T-cell (primary cell): ENCODE measurements at regions not wholly inside any gene's neighbourhood (a gene's known extent, or its start where the extent isn't known, plus 50 kb on each side); places are given as distances from the start of the nearest gene placed in this dataset.
"Not testable (repeated sequence)": the region's sequence is repeated elsewhere in the genome, so short reads cannot be mapped to it uniquely, and the experiment has no call there.

ENCODE experiments used
- ATAC-seq, 4 experiments: fragments of 200-7000 bp in 3 of 4; fragments of 150-1000 bp in 1 of 4; cut with Tn5 transposase; replicated peaks in 1 of 4; 1 replicate in 3 of 4; 2 replicates in 1 of 4; pipeline ENCODE4 v1.10.0; 2021; ENCODE audit warnings: moderate library complexity in 3 of 4, mild to moderate bottlenecking in 2 of 4, moderate number of reproducible peaks in 1 of 4
- CTCF ChIA-PET, 2 donors: fragments of 300-600 bp; sonication (Branson Sonifier 250); formaldehyde crosslinking; loops; one replicate each; lab custom pipeline; 2022; ENCODE audit warnings: antibody characterized with exemption in 2 of 2; lab: Charles Lee
- POLR2A ChIA-PET, 2 donors: fragments of 300-600 bp; sonication (Branson Sonifier 250); formaldehyde crosslinking; loops; one replicate each; lab custom pipeline; 2022; ENCODE audit warnings: antibody characterized with exemption in 2 of 2; lab: Charles Lee
- DNase-seq, 35 experiments: peaks; one replicate each; pipeline versions ENCODE4 v3.0.0 to v3.0.0-alpha.2; 2013 to 2023
- H3K27ac ChIP-seq: one replicate; pipeline ENCODE4 v1.5.1; 2013; ENCODE audit warnings: low read length
- H3K27me3 ChIP-seq, 2 experiments: replicated peaks in 1 of 2; 1 replicate in 1 of 2; 2 replicates in 1 of 2; pipeline versions ENCODE4 v1.6.1 to v1.7.0; 2013; ENCODE audit warnings: low read length in 1 of 2, mixed read lengths in 1 of 2; ENCODE audit not compliant: control insufficient read depth in 2 of 2, insufficient read depth in 2 of 2; ENCODE audit errors: extremely low read depth in 1 of 2
- H3K36me3 ChIP-seq, 2 donors: 1 replicate in 1 of 2; 2 replicates in 1 of 2; pipeline versions ENCODE4 v1.6.1 to v1.7.0; 2013; ENCODE audit warnings: low read length in 1 of 2; ENCODE audit not compliant: control insufficient read depth in 2 of 2, insufficient read depth in 1 of 2; ENCODE audit errors: extremely low read depth in 1 of 2
- H3K4me1 ChIP-seq, 2 experiments: 1 replicate in 1 of 2; 2 replicates in 1 of 2; pipeline versions ENCODE4 v1.6.1 to v1.7.0; 2013; ENCODE audit warnings: low read length in 2 of 2, mixed read lengths in 1 of 2; ENCODE audit not compliant: insufficient read depth in 2 of 2, control insufficient read depth in 1 of 2; ENCODE audit errors: extremely low read depth in 1 of 2
- H3K4me3 ChIP-seq, 2 donors: 1 replicate in 1 of 2; 2 replicates in 1 of 2; pipeline versions ENCODE4 v1.5.1 to v1.7.0; 2013; ENCODE audit warnings: mild to moderate bottlenecking in 2 of 2, low read length in 1 of 2, moderate library complexity in 1 of 2; ENCODE audit not compliant: control insufficient read depth in 1 of 2; ENCODE audit errors: extremely low read depth in 1 of 2
- H3K9me3 ChIP-seq: 2 replicates; pipeline ENCODE4 v1.7.0; 2013
- H3K27ac Mint-ChIP-seq, 2 donors: one replicate each; pipeline ENCODE4 v1.8.0; 2020 to 2021; ENCODE audit warnings: mild to moderate bottlenecking in 2 of 2, mixed read lengths in 2 of 2
- H3K27me3 Mint-ChIP-seq, 2 donors: one replicate each; pipeline ENCODE4 v1.8.0; 2021 to 2022; ENCODE audit warnings: mixed read lengths in 2 of 2
- H3K36me3 Mint-ChIP-seq: one replicate; pipeline ENCODE4 v1.8.0; 2021; ENCODE audit warnings: mixed read lengths
- H3K4me1 Mint-ChIP-seq, 3 donors: one replicate each; pipeline ENCODE4 v1.8.0; 2020 to 2022; ENCODE audit warnings: mixed read lengths in 3 of 3, mild to moderate bottlenecking in 1 of 3
- H3K4me3 Mint-ChIP-seq, 3 donors: one replicate each; pipeline ENCODE4 v1.8.0; 2020 to 2022; ENCODE audit warnings: mild to moderate bottlenecking in 3 of 3, mixed read lengths in 3 of 3, moderate library complexity in 3 of 3
- H3K9me3 Mint-ChIP-seq, 3 donors: one replicate each; pipeline ENCODE4 v1.8.0; 2020 to 2022; ENCODE audit warnings: mixed read lengths in 3 of 3
- WGBS: methylation state at CpG from one replicate; pipeline ENCODE4 v1.1.5; 2013; ENCODE audit warnings: missing lambda C conversion rate; ENCODE audit not compliant: insufficient coverage; 5-methylcytosine and 5-hydroxymethylcytosine counted together

- H3K9me3 Mint-ChIP-seq, H3K36me3 ChIP-seq, H3K9me3 ChIP-seq, H3K27ac ChIP-seq, H3K4me1 Mint-ChIP-seq, H3K27me3 ChIP-seq, POLR2A ChIA-PET, H3K4me3 Mint-ChIP-seq, CTCF ChIA-PET, H3K4me3 ChIP-seq, H3K36me3 Mint-ChIP-seq, H3K4me1 ChIP-seq, DNase-seq, ATAC-seq, H3K27ac Mint-ChIP-seq: not testable (repeated sequence)
- WGBS, result no CpG with 5 or more reads among the region's 2 CpGs
- H3K27me3 Mint-ChIP-seq, result peaks cover 12 to 13% of the 10 kb centered on the region in 2 donors
These were observed 1122.5 kb downstream of the TMEM121 start for GRCh38 chr14:106648874-106649273.

GRCh38 chr14:106651016-106651415 is 1124.6 kb downstream of the TMEM121 start:
- Mint-ChIP-seq H3K4me1 (peaks cover 0 to 2% (median under 1%) of the 10 kb centered on the region in 3 donors), H3K27ac (no peak overlapping the region), H3K4me3 (no peak overlapping the region), H3K9me3 (peaks cover 0 to 3% (median 3%) of the 10 kb centered on the region in 3 donors), H3K36me3 (no peaks in the 10 kb centered on the region), H3K27me3 (peaks cover 12 to 16% of the 10 kb centered on the region in 2 donors)
- WGBS, result no CpG with 5 or more reads among the region's 1 CpG
- Histone ChIP-seq H3K4me3 (no peak overlapping the region), H3K27ac (no peak overlapping the region), H3K27me3 (peaks cover 0 to 7% of the 10 kb centered on the region in 2 experiments), H3K4me1 (no peaks in the 10 kb centered on the region), H3K36me3 (no peaks in the 10 kb centered on the region), H3K9me3 (no peaks in the 10 kb centered on the region)
- DNase-seq (no peak), ATAC-seq (no peak)
- ChIA-PET CTCF (interaction anchor here in 1 of 2 donors (0.7 kb wide), 1 partner anchor 8 kb away, joined by 4 read pairs; no protein-coding TSS in a partner anchor), POLR2A (interaction anchor here in 1 of 2 donors (0.6 kb wide), 1 partner anchor 369 kb away, joined by 3 read pairs; no protein-coding TSS in a partner anchor)

GRCh38 chr14:106652494-106652893 is 1126.1 kb downstream of the TMEM121 start:
- no peak overlapping the region for H3K4me3 ChIP-seq
- Mint-ChIP-seq H3K9me3 (peaks cover 0 to 3% (median 3%) of the 10 kb centered on the region in 3 donors), H3K27me3 (peaks cover 12 to 16% of the 10 kb centered on the region in 2 donors), H3K4me1 (peaks cover 6 to 13% (median 10%) of the 10 kb centered on the region in 3 donors), H3K4me3 (no peak overlapping the region), H3K27ac (no peak overlapping the region), H3K36me3 (no peaks in the 10 kb centered on the region)
- ATAC-seq (no peak), DNase-seq (no peak)
- no peaks in the 10 kb centered on the region for H3K36me3 ChIP-seq
- H3K9me3 ChIP-seq, result no peaks in the 10 kb centered on the region
- ChIA-PET POLR2A (no interaction called here), CTCF (interaction anchor here in 1 of 2 donors (0.8 kb wide), 1 partner anchor 47 kb away, joined by 3 read pairs; no protein-coding TSS in a partner anchor)
- 44% methylated on average over 1 of the region's 2 CpGs for WGBS
- H3K27ac ChIP-seq, result no peak overlapping the region
- peaks cover 2 to 6% of the 10 kb centered on the region in 2 experiments for H3K4me1 ChIP-seq
- H3K27me3 ChIP-seq, result peaks cover 0 to 7% of the 10 kb centered on the region in 2 experiments

GRCh38 chr14:106657460-106657859 is 1131.1 kb downstream of the TMEM121 start:
- Mint-ChIP-seq H3K4me3 (peak overlapping the region in 1 of 3 donors; percentile 3), H3K27ac (peak overlapping the region; percentile 31 to 55), H3K36me3 (no peaks in the 10 kb centered on the region), H3K27me3 (peaks cover under 1 to 6% of the 10 kb centered on the region in 2 donors), H3K9me3 (no peaks in the 10 kb centered on the region), H3K4me1 (peaks cover 22 to 31% (median 28%) of the 10 kb centered on the region in 3 donors)
- ChIA-PET POLR2A (no interaction called here), CTCF (no interaction called here)
- Histone ChIP-seq H3K4me3 (no peak overlapping the region), H3K9me3 (no peaks in the 10 kb centered on the region), H3K36me3 (no peaks in the 10 kb centered on the region), H3K27ac (no peak overlapping the region), H3K27me3 (no peaks in the 10 kb centered on the region), H3K4me1 (peaks cover 5 to 15% of the 10 kb centered on the region in 2 experiments)
- peak in 34 of 35 experiments; percentile 19 to 76 (median 56) for DNase-seq
- WGBS, result 6% methylated on average over 4 of the region's 8 CpGs
- ATAC-seq, result peak; percentile 64 to 82 (median 76)

GRCh38 chr14:106658066-106658860 is 1131.9 kb downstream of the TMEM121 start:
- H3K9me3 Mint-ChIP-seq, H3K36me3 Mint-ChIP-seq, H3K9me3 ChIP-seq, DNase-seq, H3K4me3 ChIP-seq, POLR2A ChIA-PET, H3K4me3 Mint-ChIP-seq, H3K27ac ChIP-seq, ATAC-seq, H3K27me3 ChIP-seq, H3K27me3 Mint-ChIP-seq, H3K36me3 ChIP-seq: not testable (repeated sequence)
- Mint-ChIP-seq H3K4me1 (peaks cover 27 to 36% (median 33%) of the 10 kb centered on the region in 3 donors), H3K27ac (peak overlapping the region; percentile 39 to 57)
- WGBS, result 0% methylated on average over 1 of the region's 7 CpGs
- H3K4me1 ChIP-seq, result peaks cover 6 to 15% of the 10 kb centered on the region in 2 experiments
- CTCF ChIA-PET, result interaction anchor here in 1 of 2 donors (1.1 kb wide), 1 partner anchor 7 kb away, joined by 4 read pairs; no protein-coding TSS in a partner anchor

GRCh38 chr14:106661561-106661960 is 1135.2 kb downstream of the TMEM121 start:
- H3K27me3 ChIP-seq, H3K4me3 Mint-ChIP-seq, H3K9me3 ChIP-seq, H3K4me3 ChIP-seq, H3K27ac ChIP-seq, H3K36me3 Mint-ChIP-seq, H3K9me3 Mint-ChIP-seq, POLR2A ChIA-PET, H3K36me3 ChIP-seq, H3K27me3 Mint-ChIP-seq: not testable (repeated sequence)
- H3K4me1 ChIP-seq, result peaks cover 7 to 15% of the 10 kb centered on the region in 2 experiments
- DNase-seq (peak in 34 of 35 experiments; percentile 18 to 73 (median 41)), ATAC-seq (peak; percentile 44 to 79 (median 68))
- CTCF ChIA-PET, result interaction anchor here in 1 of 2 donors (1.0 to 2.3 kb wide), 3 partner anchors 13 to 27 kb away, joined by 3 to 6 read pairs (median 3); no protein-coding TSS in a partner anchor
- peak overlapping the region in 1 of 2 donors; percentile 56 for H3K27ac Mint-ChIP-seq
- H3K4me1 Mint-ChIP-seq, result peaks cover 31 to 46% (median 40%) of the 10 kb centered on the region in 3 donors
- WGBS, result 2% methylated on average over 4 of the region's 4 CpGs
